ENCODE measurements at regions not wholly inside any gene's neighbourhood (a gene's known extent, or its start where the extent isn't known, plus 50 kb on each side); places are given as distances from the start of the nearest gene placed in this dataset.

DNA sequence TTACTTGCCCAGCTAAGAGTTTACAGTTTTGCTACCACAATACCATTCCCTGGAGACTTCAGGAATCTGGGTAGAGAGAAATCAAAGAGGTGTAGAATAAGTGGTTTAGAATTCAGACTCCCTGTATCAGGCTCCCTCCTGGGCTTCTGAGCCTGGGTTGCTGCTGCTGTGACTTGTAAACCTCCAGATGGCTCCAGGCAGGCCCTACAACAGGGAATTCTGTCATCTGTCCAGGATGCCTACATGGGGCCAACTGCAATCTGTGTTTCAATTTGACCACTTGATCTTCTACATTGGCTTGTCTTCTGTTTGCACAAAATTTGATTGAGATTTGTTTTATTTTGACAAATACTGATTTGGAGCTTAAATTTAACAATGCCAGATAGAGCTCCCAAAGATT is 183.9 kb downstream of the RAD51AP2 start:
- no peak for TF ChIP-seq TCF7L2 (IDR thresholded peaks at IDR 0.05; ENCODE audit: borderline replicate concordance, extremely low read depth, insufficient read depth, insufficient read length)
- TF ChIP-seq, protein P1, sequence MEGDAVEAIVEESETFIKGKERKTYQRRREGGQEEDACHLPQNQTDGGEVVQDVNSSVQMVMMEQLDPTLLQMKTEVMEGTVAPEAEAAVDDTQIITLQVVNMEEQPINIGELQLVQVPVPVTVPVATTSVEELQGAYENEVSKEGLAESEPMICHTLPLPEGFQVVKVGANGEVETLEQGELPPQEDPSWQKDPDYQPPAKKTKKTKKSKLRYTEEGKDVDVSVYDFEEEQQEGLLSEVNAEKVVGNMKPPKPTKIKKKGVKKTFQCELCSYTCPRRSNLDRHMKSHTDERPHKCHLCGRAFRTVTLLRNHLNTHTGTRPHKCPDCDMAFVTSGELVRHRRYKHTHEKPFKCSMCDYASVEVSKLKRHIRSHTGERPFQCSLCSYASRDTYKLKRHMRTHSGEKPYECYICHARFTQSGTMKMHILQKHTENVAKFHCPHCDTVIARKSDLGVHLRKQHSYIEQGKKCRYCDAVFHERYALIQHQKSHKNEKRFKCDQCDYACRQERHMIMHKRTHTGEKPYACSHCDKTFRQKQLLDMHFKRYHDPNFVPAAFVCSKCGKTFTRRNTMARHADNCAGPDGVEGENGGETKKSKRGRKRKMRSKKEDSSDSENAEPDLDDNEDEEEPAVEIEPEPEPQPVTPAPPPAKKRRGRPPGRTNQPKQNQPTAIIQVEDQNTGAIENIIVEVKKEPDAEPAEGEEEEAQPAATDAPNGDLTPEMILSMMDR (IDR thresholded peaks at IDR 0.05 in 2 of 3, conservative IDR thresholded peaks at IDR 0.05 in 1 of 3; ENCODE audit: borderline replicate concordance in 1 of 3, insufficient read depth in 1 of 3, low read depth in 2 of 3, low read length in 2 of 3): no peak
- TF ChIP-seq ZNF274 (IDR thresholded peaks at IDR 0.05; ENCODE audit: low read depth, low read length): no peak
- TF ChIP-seq POLR2A (IDR thresholded peaks at IDR 0.05; ENCODE audit: borderline replicate concordance, extremely low read depth, insufficient read depth, insufficient read length): no peak
- no peak for TF ChIP-seq CEBPB (IDR thresholded peaks at IDR 0.05; ENCODE audit: low read depth)
- TF ChIP-seq EGR1 (IDR thresholded peaks at IDR 0.05; ENCODE audit: low read depth): no peak
- no peak for TF ChIP-seq EZH2 (IDR thresholded peaks at IDR 0.05)
- no peak for TF ChIP-seq REST (IDR thresholded peaks at IDR 0.05; ENCODE audit: low read depth)
- TF ChIP-seq YY1 (IDR thresholded peaks at IDR 0.05; ENCODE audit: extremely low read depth, insufficient replicate concordance, low read depth, low read length): no peak
- TF ChIP-seq RAD21 (IDR thresholded peaks at IDR 0.05; ENCODE audit: low read depth): no peak
- no peak for TF ChIP-seq SP1 (IDR thresholded peaks at IDR 0.05; ENCODE audit: low read depth)
- no peak for TF ChIP-seq FOSL1 (IDR thresholded peaks at IDR 0.05; ENCODE audit: low read depth)

Data from HCT116 (cell line).